Heart right ventricle (tissue), 16 donors: ENCODE measurements at regions not wholly inside any gene's neighbourhood (a gene's known extent, or its start where the extent isn't known, plus 50 kb on each side); places are given as distances from the start of the nearest gene placed in this dataset.

ENCODE experiments used
- ATAC-seq, 8 donors: fragments of 200-7000 bp; cut with Tn5 transposase; one replicate each; pipeline ENCODE4 v1.9.1; 2020; ENCODE audit warnings: mild to moderate bottlenecking in 8 of 8, moderate library complexity in 8 of 8, moderate number of reproducible peaks in 1 of 8
- DNase-seq, 2 donors: peaks; one replicate each; pipeline ENCODE4 v3.0.0-alpha.2; 2020
- H3K27ac ChIP-seq, 10 donors: fragments of 200-600 bp; sonication (generic) in 2 of 10; one replicate each; pipeline versions ENCODE4 v1.5.0 to v1.8.0; 2020 to 2022; ENCODE audit warnings: mild to moderate bottlenecking in 3 of 10
- H3K27me3 ChIP-seq, 7 donors: fragments of 200-600 bp; one replicate each; pipeline ENCODE4 v1.8.0; 2021 to 2022; ENCODE audit warnings: mild to moderate bottlenecking in 2 of 7
- H3K36me3 ChIP-seq, 9 donors: fragments of 200-600 bp; sonication (generic) in 1 of 9; one replicate each; pipeline versions ENCODE4 v1.5.0 to v1.8.0; 2020 to 2022; ENCODE audit warnings: mild to moderate bottlenecking in 2 of 9
- H3K4me1 ChIP-seq, 9 donors: fragments of 200-600 bp; sonication (generic) in 1 of 9; one replicate each; pipeline versions ENCODE4 v1.5.0 to v1.8.0; 2020 to 2022; ENCODE audit warnings: mild to moderate bottlenecking in 4 of 9
- H3K4me3 ChIP-seq, 10 donors: fragments of 200-600 bp; sonication (generic) in 2 of 10; one replicate each; pipeline versions ENCODE4 v1.5.0 to v1.8.0; 2020 to 2022; ENCODE audit warnings: mild to moderate bottlenecking in 7 of 10, moderate library complexity in 2 of 10
- H3K9me3 ChIP-seq, 11 donors: fragments of 200-600 bp in 10 of 11; sonication (generic) in 2 of 11; one replicate each; pipeline versions ENCODE4 v1.5.0 to v1.8.0; 2013 to 2022; ENCODE audit warnings: mild to moderate bottlenecking in 2 of 11, control low read depth in 1 of 11, moderate library complexity in 1 of 11
- WGBS, 2 donors: extraction: QIAGEN DNeasy Blood & Tissue Kit; methylation state at CpG; one replicate each; pipeline ENCODE4 v1.1.7; 2013; ENCODE audit warnings: inconsistent platforms in 1 of 2; 5-methylcytosine and 5-hydroxymethylcytosine counted together
- intact Hi-C, 10 donors: fragments of 100-400 bp; cut with DNase I; formaldehyde crosslinking; loops; one replicate each; pipeline versions ENCODE4 v1.11.1 to v1.14.2; 2022
- TF ChIP-seq, protein P1 (sequence below), 9 donors: fragments of 200-600 bp; sonication (generic) in 2 of 9; IDR thresholded peaks; one replicate each; pipeline versions ENCODE4 v1.5.0 to v1.8.0; 2021 to 2022; ENCODE audit warnings: antibody characterized with exemption in 9 of 9, mild to moderate bottlenecking in 5 of 9, moderate library complexity in 1 of 9
- donor health status: Arrhythmogenic right ventricular cardiomyopathy.
- donor health status: ischemic (EF 13 %, LVEDD 7.1; RV severe dilation, severe dysfunction).
- donor health status: healthy with polysubstance abuse.
- donor health status: DM: no; HTN: yes; CAD: no.
- donor health status: DM: no; HTN: no; CAD: no.
- donor health status: ischemic (EF 25% LVEDD 6.9; RV normal size, moderate dysfunction).
- donor health status: ischemic (EF 25% LVEDD 5.7; RV mildly dilated, moderate dysfunction).
- donor health status: healthy.
- donor health status: DM: yes; HTN: yes; CAD: no.
- donor health status: Ischemic cardiomyopathy.
- donor health status: ischemic (EF 35%, LVEDD 5.7; RV mildly dilated, moderate dysfunction).
- donor health status: nonischemic (EF 11% LVEDD 7.7; RV severe dilation, severe dysfunction).
- donor health status: DM: yes; HTN: yes; CAD: no.
- donor health status: PGD.
- donor health status: ischemic (EF 29% LVEDD 5.4; RV normal size, mild dysfunction).
- donor health status: nonischemic (EF 23%, LVEDD 6.1; RV moderate dilation, normal function).

DNA sequence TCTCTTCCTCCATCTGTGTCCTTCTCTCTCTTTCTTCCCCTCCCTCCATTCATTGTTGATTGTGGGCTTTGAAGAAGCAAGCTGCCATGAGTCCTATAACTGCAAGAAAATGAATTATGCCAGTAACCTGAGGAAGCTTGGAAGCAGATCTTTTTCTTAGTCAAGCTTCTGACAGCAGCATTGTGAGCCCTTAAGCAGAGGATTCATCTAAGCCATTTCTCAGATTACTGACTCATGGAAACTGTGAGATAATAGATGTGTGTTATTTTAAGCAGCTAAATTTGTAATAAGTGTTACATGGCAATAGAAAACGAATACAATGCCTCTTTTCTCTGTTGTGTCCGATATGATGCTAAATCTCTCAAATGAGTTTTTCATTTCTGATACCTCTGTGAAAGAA, 1109.7 kb downstream of the CDH11 start:
- WGBS, 2 donors, result 31 to 40% methylated on average over 2 of the region's 2 CpGs
- ATAC-seq (peak in 3 of 8 donors; percentile 17 to 43 (median 39)), DNase-seq (no peak)
- peaks cover 0 to 6% (median 0%) of the 10 kb centered on the region in 11 donors for H3K9me3 ChIP-seq
- no peaks in the 10 kb centered on the region for H3K36me3 ChIP-seq
- no peak overlapping the region for H3K4me3 ChIP-seq
- no peak overlapping the region for H3K27ac ChIP-seq
- H3K27me3 ChIP-seq, result no peaks in the 10 kb centered on the region
- H3K4me1 ChIP-seq, result no peaks in the 10 kb centered on the region
- TF ChIP-seq, protein P1, sequence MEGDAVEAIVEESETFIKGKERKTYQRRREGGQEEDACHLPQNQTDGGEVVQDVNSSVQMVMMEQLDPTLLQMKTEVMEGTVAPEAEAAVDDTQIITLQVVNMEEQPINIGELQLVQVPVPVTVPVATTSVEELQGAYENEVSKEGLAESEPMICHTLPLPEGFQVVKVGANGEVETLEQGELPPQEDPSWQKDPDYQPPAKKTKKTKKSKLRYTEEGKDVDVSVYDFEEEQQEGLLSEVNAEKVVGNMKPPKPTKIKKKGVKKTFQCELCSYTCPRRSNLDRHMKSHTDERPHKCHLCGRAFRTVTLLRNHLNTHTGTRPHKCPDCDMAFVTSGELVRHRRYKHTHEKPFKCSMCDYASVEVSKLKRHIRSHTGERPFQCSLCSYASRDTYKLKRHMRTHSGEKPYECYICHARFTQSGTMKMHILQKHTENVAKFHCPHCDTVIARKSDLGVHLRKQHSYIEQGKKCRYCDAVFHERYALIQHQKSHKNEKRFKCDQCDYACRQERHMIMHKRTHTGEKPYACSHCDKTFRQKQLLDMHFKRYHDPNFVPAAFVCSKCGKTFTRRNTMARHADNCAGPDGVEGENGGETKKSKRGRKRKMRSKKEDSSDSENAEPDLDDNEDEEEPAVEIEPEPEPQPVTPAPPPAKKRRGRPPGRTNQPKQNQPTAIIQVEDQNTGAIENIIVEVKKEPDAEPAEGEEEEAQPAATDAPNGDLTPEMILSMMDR (IDR thresholded peaks at IDR 0.05), result no peak
- intact Hi-C loops, result no loop called here

DNA sequence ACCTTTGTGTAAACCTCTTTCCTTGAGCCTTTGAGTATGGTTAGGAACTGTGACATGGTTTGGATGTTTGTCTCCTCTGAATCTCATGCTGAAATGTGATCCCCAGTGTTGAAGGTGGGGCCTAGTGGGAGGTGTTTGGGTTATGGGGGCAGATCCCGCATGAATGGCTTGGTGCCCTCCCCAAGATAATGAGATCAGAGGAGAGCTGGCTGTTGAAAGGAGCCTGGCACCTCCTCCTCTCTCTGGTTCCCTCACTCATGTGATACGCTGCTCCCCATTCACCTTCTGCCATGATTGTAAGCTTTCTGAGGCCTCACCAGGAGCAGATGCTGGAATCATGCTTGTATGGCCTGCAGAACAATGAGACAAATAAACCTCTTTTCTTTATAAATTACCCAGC, 1110.2 kb downstream of the CDH11 start:
- Histone ChIP-seq H3K27ac (no peak overlapping the region), H3K4me3 (no peak overlapping the region), H3K9me3 (peaks cover 0 to 6% (median 0%) of the 10 kb centered on the region in 11 donors), H3K4me1 (no peaks in the 10 kb centered on the region), H3K27me3 (no peaks in the 10 kb centered on the region), H3K36me3 (no peaks in the 10 kb centered on the region)
- DNase-seq (no peak), ATAC-seq (peak in 1 of 8 donors; percentile 39)
- WGBS, 2 donors, result 46 to 74% methylated on average over 2 of the region's 2 CpGs
- intact Hi-C loops, result no loop called here
- TF ChIP-seq, protein P1 (IDR thresholded peaks at IDR 0.05), result no peak

DNA sequence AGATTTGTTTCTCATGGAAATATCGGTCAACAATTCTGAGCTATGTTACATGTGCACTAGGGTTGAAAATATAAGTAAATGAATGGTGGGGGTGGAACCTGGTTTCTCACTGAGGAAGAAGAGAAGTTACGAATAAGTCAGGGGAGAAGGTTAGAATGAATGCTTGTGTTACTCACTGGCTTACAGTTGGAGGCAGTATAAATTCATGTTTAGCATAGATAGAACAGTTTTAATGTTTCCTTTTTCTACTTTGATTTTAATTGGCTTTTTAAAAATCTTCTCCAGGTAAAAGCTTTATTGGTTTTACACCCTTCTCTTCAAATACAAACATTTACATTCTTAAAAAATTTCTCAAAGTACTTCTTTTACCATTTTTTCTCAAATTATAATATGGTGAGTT, 1113.7 kb downstream of the CDH11 start:
- Histone ChIP-seq H3K36me3 (no peaks in the 10 kb centered on the region), H3K4me3 (no peak overlapping the region), H3K27me3 (no peaks in the 10 kb centered on the region), H3K9me3 (peaks cover 0 to 6% (median 0%) of the 10 kb centered on the region in 11 donors), H3K27ac (no peak overlapping the region), H3K4me1 (no peaks in the 10 kb centered on the region)
- WGBS, 2 donors, result 87 to 90% methylated on average over 2 of the region's 2 CpGs
- ATAC-seq (no peak), DNase-seq (no peak)
- intact Hi-C loops, result no loop called here
- TF ChIP-seq, protein P1 (IDR thresholded peaks at IDR 0.05), result peak in 1 of 9 donors; percentile 20

DNA sequence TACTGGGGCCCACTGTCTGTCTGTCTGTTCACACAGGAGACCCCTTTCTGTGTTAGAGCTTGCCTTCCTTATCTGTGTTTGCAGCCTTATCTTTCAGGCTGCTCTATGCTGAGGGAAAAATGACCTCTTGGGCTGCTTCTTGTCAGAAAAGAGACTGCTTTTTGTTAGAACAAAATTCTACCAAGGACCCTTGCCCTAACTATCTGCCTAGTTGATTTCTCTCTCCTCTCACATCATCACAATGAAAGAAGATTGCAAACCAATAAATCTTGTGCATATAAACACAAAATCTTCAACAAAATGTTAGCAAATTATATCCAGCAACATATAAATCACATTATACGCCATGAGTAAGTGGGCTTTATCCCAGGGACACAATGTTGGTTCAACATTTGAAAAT, 1117.7 kb downstream of the CDH11 start:
- DNase-seq (no peak), ATAC-seq (no peak)
- Histone ChIP-seq H3K27me3 (no peaks in the 10 kb centered on the region), H3K9me3 (peaks cover 0 to 8% (median 0%) of the 10 kb centered on the region in 11 donors), H3K27ac (no peak overlapping the region), H3K4me3 (no peak overlapping the region), H3K4me1 (no peaks in the 10 kb centered on the region), H3K36me3 (no peaks in the 10 kb centered on the region)
- intact Hi-C loops, result no loop called here
- 86 to 89% methylated on average over 1 of the region's 1 CpG for WGBS, 2 donors
- TF ChIP-seq, protein P1 (IDR thresholded peaks at IDR 0.05), result no peak
